ENCODE measurements at regions not wholly inside any gene's neighbourhood (a gene's known extent, or its start where the extent isn't known, plus 50 kb on each side); places are given as distances from the start of the nearest gene placed in this dataset.
"Not testable (repeated sequence)": the region's sequence is repeated elsewhere in the genome, so short reads cannot be mapped to it uniquely, and the experiment has no call there.

GRCh38 chr16:22642416-22643088, 131.9 kb downstream of the NPIPB5 start:
- H3K36me3 ChIP-seq (replicated peaks in 1 of 2; ENCODE audit: control insufficient read depth in 1 of 2, insufficient read depth in 2 of 2, low read length in 2 of 2): no peaks in the 10 kb centered on the region

GRCh38 chr16:22643203-22643602, 132.5 kb downstream of the NPIPB5 start:
- H3K4me3 Mint-ChIP-seq; H3K4me3 ChIP-seq (replicated peaks in 1 of 3; ENCODE audit: low read depth in 2 of 3, low read length in 3 of 3); H3K36me3 Mint-ChIP-seq; H2AFZ ChIP-seq (ENCODE audit: insufficient read depth, low read depth, low read length, poor library complexity, severe bottlenecking); H4K20me1 ChIP-seq (ENCODE audit: insufficient read depth, low read length); intact Hi-C loops (cut with micrococcal nuclease); H3K79me2 ChIP-seq (ENCODE audit: insufficient read depth, low read length); DNase-seq; H3K36me3 ChIP-seq (replicated peaks in 1 of 2; ENCODE audit: control insufficient read depth in 1 of 2, insufficient read depth in 2 of 2, low read length in 2 of 2); H3K9me3 ChIP-seq (replicated peaks in 1 of 2; ENCODE audit: control insufficient read depth in 1 of 2, insufficient read depth in 1 of 2, low read length in 2 of 2); H3K27me3 Mint-ChIP-seq (ENCODE audit: low read depth in 3 of 3); H3K9ac ChIP-seq (ENCODE audit: insufficient read depth, low read length, poor library complexity, severe bottlenecking); H3K27ac ChIP-seq (ENCODE audit: low read depth in 1 of 2, low read length in 2 of 2); H3K4me1 ChIP-seq (ENCODE audit: control insufficient read depth in 1 of 2, insufficient read depth in 2 of 2, low read length in 2 of 2); H3K9me3 Mint-ChIP-seq; H3K27ac Mint-ChIP-seq; H3K4me1 Mint-ChIP-seq; H3K4me2 ChIP-seq (replicated peaks; ENCODE audit: extremely low read depth, low read length, poor library complexity, severe bottlenecking): not testable (repeated sequence)
- H3K27me3 ChIP-seq (ENCODE audit: control insufficient read depth in 2 of 2, insufficient read depth in 2 of 2, low read length in 2 of 2): peaks cover 11 to 48% of the 10 kb centered on the region in 2 donors
- 88% methylated on average over 2 of the region's 5 CpGs for WGBS (ENCODE audit: insufficient coverage)

More at GRCh38 chr16:22642416-22643088, 131.9 kb downstream of the NPIPB5 start:
- no peak for DNase-seq
- Mint-ChIP-seq H3K9me3 (no peaks in the 10 kb centered on the region), H3K36me3 (no peaks in the 10 kb centered on the region), H3K27me3 (ENCODE audit: low read depth in 3 of 3) (peaks cover 0 to 4% (median 2%) of the 10 kb centered on the region in 3 donors), H3K4me3 (no peak overlapping the region), H3K4me1 (no peaks in the 10 kb centered on the region), H3K27ac (no peak overlapping the region)
- no peak for TF ChIP-seq CTCF (IDR thresholded peaks at IDR 0.05)
- H2AFZ ChIP-seq (ENCODE audit: insufficient read depth, low read depth, low read length, poor library complexity, severe bottlenecking): no peak overlapping the region
- WGBS (ENCODE audit: insufficient coverage): 83% methylated on average over 9 of the region's 9 CpGs
- H3K27ac ChIP-seq (ENCODE audit: low read depth in 1 of 2, low read length in 2 of 2): no peak overlapping the region
- intact Hi-C loops (cut with micrococcal nuclease): no loop called here
- peaks cover under 1 to 1% of the 10 kb centered on the region in 2 donors for H3K9me3 ChIP-seq (replicated peaks in 1 of 2; ENCODE audit: control insufficient read depth in 1 of 2, insufficient read depth in 1 of 2, low read length in 2 of 2)
- H4K20me1 ChIP-seq (ENCODE audit: insufficient read depth, low read length): no peaks in the 10 kb centered on the region
- no peak overlapping the region for H3K9ac ChIP-seq (ENCODE audit: insufficient read depth, low read length, poor library complexity, severe bottlenecking)
- H3K4me3 ChIP-seq (replicated peaks in 1 of 3; ENCODE audit: low read depth in 2 of 3, low read length in 3 of 3): no peak overlapping the region
- no peaks in the 10 kb centered on the region for H3K79me2 ChIP-seq (ENCODE audit: insufficient read depth, low read length)
- H3K4me1 ChIP-seq (ENCODE audit: control insufficient read depth in 1 of 2, insufficient read depth in 2 of 2, low read length in 2 of 2): no peaks in the 10 kb centered on the region
- H3K4me2 ChIP-seq (replicated peaks; ENCODE audit: extremely low read depth, low read length, poor library complexity, severe bottlenecking): no peak overlapping the region
- H3K27me3 ChIP-seq (ENCODE audit: control insufficient read depth in 2 of 2, insufficient read depth in 2 of 2, low read length in 2 of 2): peaks cover 7 to 44% of the 10 kb centered on the region in 2 donors

Measured in CD14-positive monocyte (primary cell).